HepG2 (cell line): ENCODE measurements at regions not wholly inside any gene's neighbourhood (a gene's known extent, or its start where the extent isn't known, plus 50 kb on each side); places are given as distances from the start of the nearest gene placed in this dataset.

ENCODE experiments used
- ATAC-seq: fragments of 200-7000 bp; cut with Tn5 transposase; 3 replicates; pipeline ENCODE4 v1.9.1; 2020; ENCODE audit warnings: mild to moderate bottlenecking, moderate library complexity
- BruUV-seq: library from RNA; stranded (reverse); fragments of 400-500 nt; replicated peaks from 2 replicates; lab custom pipeline; 2021; lab: Mats Ljungman, UMichigan
- CTCF ChIA-PET: fragments of 300-600 bp; formaldehyde crosslinking; extraction: SDS; loops from one replicate; lab custom pipeline; 2021; ENCODE audit warnings: low total read pairs, inconsistent platforms, low intra/inter-chr PET ratio; lab: Yijun Ruan, JAX
- POLR2A ChIA-PET: fragments of 350-600 bp; sonication (Branson Sonifier 250); formaldehyde crosslinking; loops from one replicate; lab custom pipeline; 2020; ENCODE audit warnings: antibody characterized with exemption, inconsistent platforms; lab: Yijun Ruan, JAX
- DNase-seq: peaks from one replicate; pipeline ENCODE4 v3.0.0-alpha.2; 2015; ENCODE audit warnings: low spot score
- FAIRE-seq: peaks from 3 replicates; lab custom pipeline; 2011; peaks lifted over from hg19 to GRCh38; lab: Jason Lieb, UNC
- H2AFZ ChIP-seq: one replicate; pipeline ENCODE4 v1.6.1; 2011; ENCODE audit warnings: low read length, inconsistent platforms
- H3K27ac ChIP-seq: fragments of 300-600 bp; 3 replicates; pipeline ENCODE4 v1.8.0; 2011; ENCODE audit warnings: mixed run types, mild to moderate bottlenecking, mixed read lengths, low read length, inconsistent platforms; ENCODE audit not compliant: insufficient read depth; ENCODE audit errors: extremely low read length
- H3K27me3 ChIP-seq, 2 experiments: fragments of 200-600 bp in 1 of 2; 2 replicates in 1 of 2; 3 replicates in 1 of 2; pipeline versions ENCODE4 v1.6.0 to v1.8.0; 2011; ENCODE audit warnings: low read length in 2 of 2, mild to moderate bottlenecking in 2 of 2, moderate library complexity in 2 of 2, inconsistent platforms in 1 of 2; ENCODE audit not compliant: insufficient read depth in 2 of 2, control insufficient read depth in 1 of 2
- H3K36me3 ChIP-seq, 2 experiments: fragments of 200-600 bp in 1 of 2; replicated peaks in 1 of 2; 2 replicates in 1 of 2; 3 replicates in 1 of 2; pipeline versions ENCODE4 v1.5.1 to v1.8.0; 2011; ENCODE audit warnings: low read length in 2 of 2, inconsistent platforms in 1 of 2; ENCODE audit not compliant: insufficient read depth in 2 of 2, control insufficient read depth in 1 of 2
- H3K4me1 ChIP-seq: 2 replicates; pipeline ENCODE4 v1.5.1; 2012; ENCODE audit warnings: low read length, inconsistent platforms; ENCODE audit not compliant: insufficient read depth
- H3K4me2 ChIP-seq: 2 replicates; pipeline ENCODE4 v1.6.0; 2011; ENCODE audit warnings: low read depth, low read length, inconsistent platforms
- H3K4me3 ChIP-seq, 3 experiments: fragments of 200-600 bp in 1 of 3; sonication (generic), shearing (Covaris generic) in 1 of 3; replicated peaks in 1 of 3; 2 replicates each; pipeline ENCODE4 v1.5.1; 2011 to 2016; ENCODE audit warnings: low read length in 3 of 3, inconsistent platforms in 2 of 3, low read depth in 2 of 3, mild to moderate bottlenecking in 2 of 3, control low read depth in 1 of 3, mixed read lengths in 1 of 3; ENCODE audit not compliant: insufficient read depth in 1 of 3
- H3K79me2 ChIP-seq: one replicate; pipeline ENCODE4 v1.6.1; 2011; ENCODE audit warnings: low read length, inconsistent platforms; ENCODE audit not compliant: insufficient read depth
- H3K9ac ChIP-seq: 2 replicates; pipeline ENCODE4 v1.6.0; 2011; ENCODE audit warnings: mild to moderate bottlenecking, low read depth, low read length, inconsistent platforms; ENCODE audit not compliant: insufficient read depth
- H3K9me3 ChIP-seq: 2 replicates; pipeline ENCODE4 v1.5.1; 2012; ENCODE audit warnings: mild to moderate bottlenecking, low read length
- H4K20me1 ChIP-seq: 2 replicates; pipeline ENCODE4 v1.6.0; 2011; ENCODE audit warnings: inconsistent platforms, mild to moderate bottlenecking, low read length, moderate library complexity; ENCODE audit not compliant: insufficient read depth
- ATF2 ChIP-seq: sonication (generic); formaldehyde crosslinking; IDR thresholded peaks from 2 replicates; pipeline ENCODE4 v1.4.0; 2020; ENCODE audit warnings: missing genetic modification reagents
- HCFC1 ChIP-seq: fragments of 150-350 bp; IDR thresholded peaks from 2 replicates; pipeline ENCODE4 v1.6.1; 2014; ENCODE audit warnings: low read depth, low read length
- HNF1A ChIP-seq, 2 experiments: sonication (generic) in 1 of 2; formaldehyde crosslinking in 1 of 2; IDR thresholded peaks; 2 replicates each; pipeline versions ENCODE4 v1.4.0 to v1.6.1; 2016 to 2020; ENCODE audit warnings: borderline replicate concordance in 1 of 2, low read depth in 1 of 2, mild to moderate bottlenecking in 1 of 2, missing genetic modification reagents in 1 of 2
- KMT2A ChIP-seq: sonication (generic); formaldehyde crosslinking; IDR thresholded peaks from 2 replicates; pipeline ENCODE4 v1.4.0; 2020; ENCODE audit warnings: missing genetic modification reagents
- MAFK ChIP-seq, 2 experiments: IDR thresholded peaks in 1 of 2; conservative IDR thresholded peaks in 1 of 2; 2 replicates each; pipeline ENCODE4 v1.6.1; 2011; ENCODE audit warnings: improper control_type of control experiment in 2 of 2, low read length in 2 of 2
- ZBTB46 ChIP-seq: sonication (generic); formaldehyde crosslinking; IDR thresholded peaks from 2 replicates; pipeline ENCODE4 v1.4.0; 2020; ENCODE audit warnings: mild to moderate bottlenecking, missing genetic modification reagents, borderline replicate concordance
- ZFAT ChIP-seq: sonication (generic); formaldehyde crosslinking; conservative IDR thresholded peaks from 2 replicates; pipeline ENCODE4 v1.8.1; 2023; ENCODE audit warnings: missing genetic modification reagents, inconsistent platforms
- ZIK1 ChIP-seq: sonication (generic); formaldehyde crosslinking; IDR thresholded peaks from 2 replicates; pipeline ENCODE4 v1.5.0; 2020; ENCODE audit warnings: mild to moderate bottlenecking, low read depth, missing genetic modification reagents, borderline replicate concordance
- ZNF225 ChIP-seq: sonication (generic); formaldehyde crosslinking; IDR thresholded peaks from 2 replicates; pipeline ENCODE4 v1.4.0; 2020; ENCODE audit warnings: mild to moderate bottlenecking, missing genetic modification reagents
- ZNF687 ChIP-seq: sonication (generic); formaldehyde crosslinking; IDR thresholded peaks from 2 replicates; pipeline ENCODE4 v1.5.1; 2020; ENCODE audit warnings: mild to moderate bottlenecking, missing genetic modification reagents, moderate library complexity
- ZNF788 ChIP-seq: sonication (generic); formaldehyde crosslinking; IDR thresholded peaks from 2 replicates; pipeline ENCODE4 v1.5.0; 2020; ENCODE audit warnings: mild to moderate bottlenecking, missing genetic modification reagents, borderline replicate concordance
- WGBS: methylation state at CpG from one replicate; pipeline ENCODE4 v1.1.6; 2017; ENCODE audit warnings: low lambda C conversion rate; 5-methylcytosine and 5-hydroxymethylcytosine counted together
- in situ Hi-C: cut with HindIII; loops from 2 replicates; pipeline ENCODE4 v1.10.0; 2017; ENCODE audit warnings: low pct_unique_long_range_greater_than_20kb; ENCODE audit not compliant: extremely low pct_ligation_motif_present
- intact Hi-C: fragments of 100-400 bp; cut with micrococcal nuclease; formaldehyde crosslinking; loops from one replicate; pipeline ENCODE4 v1.10.0; 2022; ENCODE audit not compliant: unreplicated experiment

GRCh38 chr1:38615680-38616079, 243.9 kb downstream of the RRAGC start:
- no TSS peak for BruUV-seq
- 0% methylated on average over 1 of the region's 1 CpG for WGBS
- in situ Hi-C loops: no loop called here
- CTCF ChIA-PET: no interaction called here
- no peak for DNase-seq
- Histone ChIP-seq H3K4me2 (no peak overlapping the region), H4K20me1 (no peaks in the 10 kb centered on the region), H3K27me3 (peaks cover 0 to 7% of the 10 kb centered on the region in 2 experiments; a peak in 2 of 5 replicates), H3K79me2 (no peaks in the 10 kb centered on the region), H3K36me3 (no peaks in the 10 kb centered on the region), H3K4me3 (no peak overlapping the region), H2AFZ (no peak overlapping the region), H3K9ac (no peak overlapping the region), H3K4me1 (peaks cover 5% of the 10 kb centered on the region; the same call in 1 of the 2 replicates), H3K9me3 (peaks cover 8% of the 10 kb centered on the region; the same call in 1 of the 2 replicates), H3K27ac (no peak overlapping the region)
- POLR2A ChIA-PET: no interaction called here
- FAIRE-seq: no peak
- TF ChIP-seq MAFK (conservative IDR thresholded peaks at IDR 0.05 in 1 of 2, IDR thresholded peaks at IDR 0.05 in 1 of 2; ENCODE audit: low read length in 2 of 2): no peak
- TF ChIP-seq ZBTB46 (CRISPR knock-in tag): no peak
- TF ChIP-seq ZNF788 (CRISPR knock-in tag): no peak
- no peak for TF ChIP-seq ATF2 (CRISPR knock-in tag)
- no peak for TF ChIP-seq ZFAT (CRISPR knock-in tag)
- no peak for TF ChIP-seq ZNF225 (CRISPR knock-in tag)
- TF ChIP-seq ZIK1 (CRISPR knock-in tag): no peak
- no peak for TF ChIP-seq HNF1A (IDR thresholded peaks at IDR 0.05; ENCODE audit: low read depth)
- no peak for TF ChIP-seq HNF1A (CRISPR knock-in tag; IDR thresholded peaks at IDR 0.05; ENCODE audit: borderline replicate concordance)
- TF ChIP-seq ZNF687 (CRISPR knock-in tag): no peak
- no peak for TF ChIP-seq KMT2A (CRISPR knock-in tag)
- TF ChIP-seq HCFC1: no peak
- intact Hi-C loops: no loop called here
- no peak for ATAC-seq
